Esophagus muscularis mucosa (tissue), 4 donors: ENCODE measurements at regions not wholly inside any gene's neighbourhood (a gene's known extent, or its start where the extent isn't known, plus 50 kb on each side); places are given as distances from the start of the nearest gene placed in this dataset.
"Not testable (repeated sequence)": the region's sequence is repeated elsewhere in the genome, so short reads cannot be mapped to it uniquely, and the experiment has no call there.

Experiments
- DNase-seq: peaks from one replicate; pipeline ENCODE4 v3.0.0-alpha.2; 2017; ENCODE audit errors: extremely low spot score
- H3K27ac ChIP-seq, 4 donors: fragments of 200-600 bp; sonication (generic); replicated peaks in 1 of 4; 1 replicate in 3 of 4; 2 replicates in 1 of 4; pipeline ENCODE4 v1.5.1; 2016 to 2019; ENCODE audit warnings: mild to moderate bottlenecking in 1 of 4
- H3K27me3 ChIP-seq, 4 donors: fragments of 200-600 bp; sonication (generic); one replicate each; pipeline versions ENCODE4 v1.5.1 to v1.6.0; 2016 to 2019
- H3K36me3 ChIP-seq, 4 donors: fragments of 200-600 bp; sonication (generic); one replicate each; pipeline ENCODE4 v1.5.1; 2016 to 2019
- H3K4me1 ChIP-seq, 4 donors: fragments of 200-600 bp; sonication (generic); one replicate each; pipeline ENCODE4 v1.5.1; 2016 to 2019
- H3K4me3 ChIP-seq, 4 donors: fragments of 200-600 bp; sonication (generic); 1 replicate in 2 of 4; 2 replicates in 2 of 4; pipeline ENCODE4 v1.5.1; 2016 to 2019; ENCODE audit warnings: mild to moderate bottlenecking in 4 of 4, moderate library complexity in 1 of 4
- H3K9me3 ChIP-seq, 4 donors: fragments of 200-600 bp; sonication (generic); 1 replicate in 3 of 4; 2 replicates in 1 of 4; pipeline ENCODE4 v1.5.1; 2016 to 2019
- WGBS: methylation state at CpG from one replicate; pipeline ENCODE4 v1.1.5; 2018; 5-methylcytosine and 5-hydroxymethylcytosine counted together
- intact Hi-C: fragments of 100-400 bp; cut with DNase I; formaldehyde crosslinking; loops from one replicate; pipeline ENCODE4 v1.15.1; 2023

DNA sequence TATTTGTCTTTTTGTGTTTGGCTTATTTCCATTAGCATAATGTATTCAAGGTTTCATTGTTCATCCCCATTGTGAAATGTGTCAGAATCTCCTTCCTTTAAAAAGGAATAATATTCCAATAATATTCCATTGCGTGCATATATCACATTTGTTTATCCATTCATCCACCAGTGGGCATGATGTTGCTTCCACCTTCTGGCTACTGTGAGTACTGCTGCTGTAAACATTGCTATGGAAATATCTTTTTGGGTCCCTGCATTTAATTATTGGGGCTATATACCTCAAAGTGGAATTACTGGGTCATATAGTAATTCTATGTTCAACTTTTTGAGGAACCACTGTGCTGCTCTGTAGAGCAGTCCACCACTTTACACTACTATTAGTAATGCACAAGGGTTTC, 123.1 kb downstream of the POTEG start:
- H3K27ac ChIP-seq, intact Hi-C loops, H3K9me3 ChIP-seq, H3K27me3 ChIP-seq, DNase-seq, H3K36me3 ChIP-seq, H3K4me3 ChIP-seq, H3K4me1 ChIP-seq: not testable (repeated sequence)
- WGBS = no CpG with 5 or more reads among the region's 1 CpG

DNA sequence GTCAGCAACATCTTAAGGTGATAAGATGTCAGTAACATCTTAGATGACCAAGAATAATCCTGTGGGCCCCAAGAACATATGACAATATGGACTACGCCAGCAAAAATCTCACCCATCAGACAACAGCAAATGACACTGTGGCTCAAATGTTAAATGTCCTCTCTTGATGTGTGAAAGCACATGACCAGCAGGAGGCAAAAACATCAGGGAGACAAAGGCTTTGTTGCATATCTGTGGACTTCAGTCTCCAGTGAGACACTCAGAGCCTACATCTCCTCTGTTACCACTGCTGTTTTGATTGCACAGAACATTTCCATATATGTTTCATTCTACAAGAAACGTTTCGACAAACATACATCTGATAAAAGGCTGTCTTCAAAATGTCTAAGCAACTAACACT, 103.5 kb downstream of the POTEG start:
- DNase-seq, H3K36me3 ChIP-seq, H3K4me1 ChIP-seq, intact Hi-C loops, H3K9me3 ChIP-seq, H3K4me3 ChIP-seq, H3K27me3 ChIP-seq, H3K27ac ChIP-seq: not testable (repeated sequence)
- no CpG with 5 or more reads among the region's 3 CpGs for WGBS

DNA sequence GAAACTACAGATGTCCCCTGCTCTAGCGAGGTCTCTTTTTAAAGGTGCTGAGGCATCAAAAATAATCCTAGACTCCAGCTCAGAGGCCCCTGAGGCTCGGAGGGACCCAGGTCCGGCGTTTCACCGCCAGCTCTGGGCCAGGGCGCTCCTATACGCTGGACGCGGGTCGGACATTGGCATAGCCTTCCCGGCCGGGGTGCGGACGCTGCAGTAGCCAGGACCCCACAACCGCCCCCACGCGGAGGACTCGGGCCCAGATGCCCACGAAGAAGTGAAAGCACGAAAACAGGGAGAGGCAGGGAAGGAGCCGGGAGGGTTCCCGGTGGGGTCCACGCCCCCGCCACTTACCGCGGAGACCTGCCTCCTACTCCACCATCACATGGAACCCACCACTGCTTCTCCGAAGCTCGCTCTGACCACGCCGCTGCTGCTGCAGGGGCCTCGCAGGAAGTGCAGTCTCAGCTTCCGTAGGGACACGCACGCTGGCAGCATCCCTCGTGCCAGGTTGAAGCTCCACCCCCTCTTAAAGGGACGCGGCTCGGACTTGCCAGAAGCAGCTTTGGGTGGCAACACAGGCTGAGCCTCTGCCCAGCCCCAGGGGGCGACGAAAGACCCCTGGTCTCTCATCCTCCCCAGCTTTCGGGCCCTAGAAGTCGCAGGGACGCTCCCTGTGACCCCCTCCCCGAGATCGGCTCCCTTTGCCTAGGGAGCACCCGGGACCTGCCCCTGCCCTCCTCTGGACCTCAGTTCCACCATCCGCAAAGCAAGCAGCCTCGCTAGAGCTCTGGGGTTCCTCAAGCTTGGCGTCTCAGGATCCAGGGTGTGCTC, 96.7 kb downstream of the POTEG start:
- H3K9me3 ChIP-seq, H3K27me3 ChIP-seq, H3K27ac ChIP-seq, H3K4me1 ChIP-seq, DNase-seq, H3K36me3 ChIP-seq, intact Hi-C loops, H3K4me3 ChIP-seq: not testable (repeated sequence)
- WGBS = no CpG with 5 or more reads among the region's 49 CpGs

DNA sequence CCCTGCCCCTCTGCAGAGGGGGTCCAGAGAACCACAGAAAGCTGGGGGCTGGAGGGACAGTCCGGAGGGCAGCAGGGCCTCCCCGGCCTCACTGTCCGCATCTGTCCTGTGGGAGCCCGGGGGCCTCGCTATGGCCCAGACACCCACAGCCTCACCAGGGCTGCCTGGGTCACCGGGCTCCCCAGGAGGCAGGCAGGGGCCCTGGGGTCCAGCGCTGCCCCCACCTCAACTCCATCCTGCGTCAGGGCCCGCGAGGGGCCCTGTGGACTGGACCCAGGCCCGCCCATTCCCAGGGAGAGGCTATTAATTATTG, 96.1 kb downstream of the POTEG start:
- H3K27ac ChIP-seq, H3K9me3 ChIP-seq: not testable (repeated sequence)

DNA sequence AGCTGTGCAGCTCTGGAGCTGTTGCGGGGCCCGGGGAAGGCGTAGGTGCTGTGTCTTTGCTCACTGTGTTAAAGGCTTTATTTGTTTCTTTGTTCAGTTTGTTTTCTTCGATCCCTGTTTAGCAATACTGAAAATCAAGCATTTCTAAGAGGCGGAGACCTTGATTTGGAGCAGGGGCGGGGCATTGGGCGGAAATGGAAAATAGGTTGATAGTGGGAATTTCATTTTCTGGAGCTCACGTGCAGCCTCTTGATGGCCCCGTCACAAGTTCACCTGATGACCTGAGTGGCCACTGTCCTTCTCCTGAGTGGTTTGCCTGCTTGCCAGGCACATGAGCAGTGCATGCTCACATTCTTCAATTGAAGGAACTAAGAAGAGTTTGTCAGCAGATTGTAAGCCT, 93.2 kb downstream of the POTEG start:
- H3K9me3 ChIP-seq, H3K36me3 ChIP-seq, DNase-seq, H3K4me1 ChIP-seq, H3K4me3 ChIP-seq, H3K27ac ChIP-seq, H3K27me3 ChIP-seq, intact Hi-C loops: not testable (repeated sequence)
- 72% methylated on average over 8 of the region's 9 CpGs for whole genome bisulfite sequencing

More for the DNA sequence above, 96.1 kb downstream of the POTEG start:
- no CpG with 5 or more reads among the region's 11 CpGs for WGBS
- H3K4me3 ChIP-seq, H3K27me3 ChIP-seq, DNase-seq, H3K4me1 ChIP-seq, intact Hi-C loops, H3K36me3 ChIP-seq: not testable (repeated sequence)

DNA sequence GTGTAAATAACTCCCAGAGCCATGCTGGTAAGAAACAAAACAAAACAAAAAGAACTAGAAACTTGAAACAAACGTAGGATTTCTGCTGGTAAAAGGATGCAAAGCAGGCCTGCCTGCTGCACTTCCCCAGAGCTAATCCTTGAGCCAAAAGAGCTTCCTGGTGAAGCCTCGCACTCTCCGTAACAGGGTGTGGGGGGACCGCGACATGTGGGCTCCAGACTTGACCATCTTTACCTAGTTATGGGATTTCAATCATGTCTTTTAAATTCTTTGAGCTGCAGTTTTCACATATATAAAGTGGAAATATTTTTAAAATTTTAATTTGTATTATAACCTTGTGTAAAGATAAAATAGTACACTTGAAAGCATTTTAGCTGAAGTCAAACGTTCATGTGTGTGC, 92.5 kb downstream of the POTEG start:
- H3K27me3 ChIP-seq, intact Hi-C loops, H3K27ac ChIP-seq, H3K36me3 ChIP-seq, DNase-seq, H3K9me3 ChIP-seq, H3K4me3 ChIP-seq, H3K4me1 ChIP-seq: not testable (repeated sequence)
- WGBS = 78% methylated on average over 4 of the region's 6 CpGs

DNA sequence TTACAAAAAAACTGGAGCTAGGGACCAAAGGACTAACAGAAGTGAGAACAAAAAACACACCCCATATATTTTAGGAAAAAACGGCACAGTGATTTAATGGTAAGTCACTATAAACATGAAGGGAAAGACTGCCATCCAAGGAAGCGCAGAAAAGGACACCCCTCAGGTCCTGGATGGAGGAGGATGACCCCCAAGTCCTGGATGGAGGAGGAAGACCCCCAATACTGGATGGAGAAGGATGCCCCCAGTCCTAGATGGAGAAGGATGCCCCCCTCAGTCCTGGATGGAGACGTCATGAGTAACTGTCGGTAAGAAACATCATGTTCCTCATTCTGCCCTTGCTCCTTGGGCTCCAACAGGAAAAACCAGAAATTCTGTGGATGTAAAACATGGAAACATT, 89.9 kb downstream of the POTEG start:
- H3K36me3 ChIP-seq, intact Hi-C loops, H3K9me3 ChIP-seq, H3K4me1 ChIP-seq, H3K4me3 ChIP-seq, H3K27me3 ChIP-seq, DNase-seq, H3K27ac ChIP-seq: not testable (repeated sequence)
- WGBS = 60% methylated on average over 4 of the region's 4 CpGs

DNA sequence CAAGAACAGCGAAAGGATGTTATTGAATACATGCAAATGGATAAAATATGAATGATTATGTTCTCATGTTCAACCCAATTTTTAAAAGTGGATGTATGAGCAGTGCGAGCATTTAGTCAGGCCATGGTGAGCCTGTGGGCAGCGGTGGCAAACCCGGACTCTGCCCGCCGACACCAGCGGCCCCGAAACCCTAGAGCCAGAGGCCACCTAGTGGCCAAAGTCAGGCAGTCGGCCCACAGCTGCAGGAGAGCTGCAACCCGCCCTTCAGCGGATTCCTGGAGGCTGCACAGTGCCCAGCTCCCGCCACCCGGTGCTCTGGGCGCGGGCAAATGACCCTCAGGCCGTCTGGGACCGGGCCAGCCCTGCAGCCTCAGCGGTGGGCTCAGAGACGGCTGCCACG, 89.5 kb downstream of the POTEG start:
- DNase-seq, H3K4me3 ChIP-seq, H3K9me3 ChIP-seq, H3K27me3 ChIP-seq, H3K4me1 ChIP-seq, H3K36me3 ChIP-seq, intact Hi-C loops, H3K27ac ChIP-seq: not testable (repeated sequence)
- 67% methylated on average over 3 of the region's 20 CpGs for WGBS

DNA sequence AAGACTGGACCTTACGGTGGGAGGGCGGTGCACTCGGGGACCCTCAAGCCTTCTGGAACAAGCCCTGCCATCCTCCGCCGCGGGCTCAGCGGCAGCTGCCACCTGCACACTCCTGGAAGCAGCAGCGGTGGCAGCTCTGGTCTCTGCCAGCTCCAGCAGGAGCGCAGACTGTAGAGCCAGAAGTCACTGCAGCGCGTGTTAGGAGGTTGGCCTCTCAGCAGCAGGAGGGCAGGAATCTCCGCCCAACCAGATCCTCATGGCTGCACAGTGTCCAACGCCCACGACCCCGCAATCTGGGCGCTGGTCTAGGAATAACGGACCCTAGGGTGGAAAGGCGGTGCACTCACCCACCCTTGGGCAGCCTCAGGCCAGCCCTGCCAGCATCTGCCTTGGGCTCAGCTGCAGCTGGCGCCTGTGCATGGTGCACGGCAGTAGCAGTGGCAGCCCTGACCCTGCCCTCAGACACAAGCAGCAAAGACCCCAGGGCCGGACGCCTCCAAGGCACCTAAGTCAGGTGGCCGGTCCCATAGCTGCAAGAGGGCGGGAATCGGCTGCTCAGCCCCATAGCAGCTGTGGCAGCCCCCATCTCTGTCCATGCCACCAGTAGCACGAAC, 88.7 kb downstream of the POTEG start:
- H3K9me3 ChIP-seq, H3K36me3 ChIP-seq, DNase-seq, H3K4me3 ChIP-seq, H3K4me1 ChIP-seq, intact Hi-C loops, H3K27me3 ChIP-seq, H3K27ac ChIP-seq: not testable (repeated sequence)
- no CpG with 5 or more reads among the region's 26 CpGs for WGBS

DNA sequence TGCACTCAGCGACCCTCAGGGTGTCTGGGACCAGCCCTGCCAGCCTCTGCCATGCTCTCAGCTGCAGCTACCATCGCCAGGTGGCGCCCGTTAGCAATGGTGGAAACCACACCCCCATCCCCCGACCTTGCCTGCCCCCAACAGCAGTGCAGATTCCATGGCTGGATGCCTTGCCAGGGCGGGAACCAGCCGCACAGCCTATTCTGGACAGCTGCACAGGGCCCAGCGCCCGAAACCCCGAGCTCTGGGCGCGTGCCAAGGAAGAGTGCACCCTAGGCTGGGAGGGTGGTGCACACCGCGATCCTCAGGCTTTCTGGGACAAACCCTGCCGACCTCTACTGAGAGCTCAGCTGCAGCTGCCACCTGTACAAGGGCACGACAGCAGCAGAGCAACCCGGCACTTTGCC, 88.1 kb downstream of the POTEG start:
- intact Hi-C loops, H3K27ac ChIP-seq, H3K4me3 ChIP-seq, H3K9me3 ChIP-seq, H3K27me3 ChIP-seq, H3K4me1 ChIP-seq, H3K36me3 ChIP-seq: not testable (repeated sequence)
- peak; percentile 19 for DNase-seq
- WGBS = no CpG with 5 or more reads among the region's 17 CpGs

DNA sequence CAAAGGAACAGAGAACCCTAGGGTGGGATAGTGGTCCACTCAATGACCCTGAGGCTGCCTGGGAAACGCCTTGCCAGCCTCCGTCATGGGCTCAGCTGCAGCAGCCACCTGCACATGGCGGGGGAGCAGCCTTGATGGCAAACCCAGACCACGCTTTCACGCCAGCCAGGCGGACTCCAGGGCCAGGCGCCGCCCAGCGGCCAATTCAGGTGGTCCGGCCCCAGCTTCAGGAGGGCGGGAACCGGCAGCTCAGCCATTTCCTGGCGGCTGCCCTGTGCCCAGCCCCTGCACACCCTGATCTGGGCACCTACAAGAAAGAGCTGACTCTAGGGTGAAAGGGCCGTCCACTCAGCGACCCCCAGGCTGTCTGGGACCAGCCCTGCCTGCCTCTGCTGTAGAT, 87.5 kb downstream of the POTEG start:
- intact Hi-C loops, H3K27ac ChIP-seq, H3K4me3 ChIP-seq, H3K9me3 ChIP-seq, H3K36me3 ChIP-seq, DNase-seq, H3K27me3 ChIP-seq, H3K4me1 ChIP-seq: not testable (repeated sequence)
- no CpG with 5 or more reads among the region's 15 CpGs for WGBS

DNA sequence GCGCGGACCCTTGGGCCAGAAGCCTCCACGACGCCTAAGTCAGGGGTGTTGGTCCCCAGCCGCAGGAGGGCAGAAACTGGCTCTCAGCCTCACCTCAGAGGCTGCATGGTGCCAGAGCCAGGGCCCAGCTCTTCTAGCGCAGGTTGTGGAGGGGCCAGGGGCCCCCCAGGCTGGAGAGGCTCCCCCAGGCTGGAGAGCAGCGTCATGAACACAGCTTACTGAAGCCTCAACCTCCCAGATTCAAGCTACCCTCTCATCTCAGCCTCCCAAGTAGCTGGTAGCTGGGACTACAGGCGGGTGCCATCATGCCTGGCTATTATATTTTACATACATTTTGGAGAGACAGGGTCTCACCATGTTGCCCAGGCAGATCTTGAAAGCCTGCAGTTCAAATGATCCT, 87.0 kb downstream of the POTEG start:
- H3K36me3 ChIP-seq, intact Hi-C loops, H3K9me3 ChIP-seq, H3K4me1 ChIP-seq, H3K27ac ChIP-seq, H3K4me3 ChIP-seq, H3K27me3 ChIP-seq, DNase-seq: not testable (repeated sequence)
- WGBS = no CpG with 5 or more reads among the region's 8 CpGs
